NCI-H748 (cell line): ENCODE measurements at regions not wholly inside any gene's neighbourhood (a gene's known extent, or its start where the extent isn't known, plus 50 kb on each side); places are given as distances from the start of the nearest gene placed in this dataset.

Experiments
- DNase-seq: peaks from one replicate; lab custom pipeline; 2025; ENCODE audit not compliant: unreplicated experiment; lab: John Stamatoyannopoulos, UW

- peak; percentile 88 for DNase-seq
Observed at GRCh38 chr16:79770244-79771064, 169.9 kb upstream of the MAF start.

GRCh38 chr16:79769928-79770243 lies 169.3 kb upstream of the MAF start:
- DNase-seq: no peak

- no peak for DNase-seq
Observed at GRCh38 chr16:79769270-79769927, 168.9 kb upstream of the MAF start.

GRCh38 chr16:79768276-79768970 lies 167.9 kb upstream of the MAF start:
- no peak for DNase-seq

- DNase-seq: no peak
Observed at GRCh38 chr16:79767421-79768275, 167.1 kb upstream of the MAF start.

- DNase-seq: no peak
Observed at GRCh38 chr16:79765901-79766394, 165.4 kb upstream of the MAF start.

- no peak for DNase-seq
Observed at GRCh38 chr16:79765431-79765830, 164.9 kb upstream of the MAF start.

GRCh38 chr16:79764415-79765110 lies 164.0 kb upstream of the MAF start:
- no peak for DNase-seq

GRCh38 chr16:79762217-79762616 lies 161.7 kb upstream of the MAF start:
- no peak for DNase-seq

- DNase-seq: no peak
Observed at GRCh38 chr16:79758615-79759346, 158.2 kb upstream of the MAF start.

GRCh38 chr16:79757968-79758367 lies 157.4 kb upstream of the MAF start:
- no peak for DNase-seq

GRCh38 chr16:79757163-79757562 lies 156.6 kb upstream of the MAF start:
- DNase-seq: no peak

- DNase-seq: no peak
Observed at GRCh38 chr16:79756571-79756970, 156.0 kb upstream of the MAF start.

GRCh38 chr16:79754501-79754900 lies 154.0 kb upstream of the MAF start:
- no peak for DNase-seq

GRCh38 chr16:79754081-79754480 lies 153.5 kb upstream of the MAF start:
- no peak for DNase-seq

GRCh38 chr16:79753286-79753685 lies 152.7 kb upstream of the MAF start:
- DNase-seq: no peak

GRCh38 chr16:79752396-79752795 lies 151.9 kb upstream of the MAF start:
- no peak for DNase-seq

- DNase-seq: no peak
Observed at GRCh38 chr16:79751471-79752184, 151.1 kb upstream of the MAF start.

- no peak for DNase-seq
Observed at GRCh38 chr16:79750311-79750710, 149.8 kb upstream of the MAF start.
